Uterus (tissue), 3 donors: ENCODE measurements at regions not wholly inside any gene's neighbourhood (a gene's known extent, or its start where the extent isn't known, plus 50 kb on each side); places are given as distances from the start of the nearest gene placed in this dataset.
A peak's percentile ranks its signal among the peaks of the same experiment; 100 is the strongest.

ENCODE experiments used
- DNase-seq, 2 donors: peaks; one replicate each; pipeline ENCODE4 v3.0.0-alpha.2; 2019 to 2020
- H3K27ac ChIP-seq, 2 donors: fragments of 200-600 bp; sonication (generic); 1 replicate in 1 of 2; 2 replicates in 1 of 2; pipeline ENCODE4 v1.5.1; 2016 to 2018
- H3K27me3 ChIP-seq, 2 donors: fragments of 200-600 bp; sonication (generic); one replicate each; pipeline ENCODE4 v1.5.1; 2018 to 2019; ENCODE audit warnings: control low read depth in 1 of 2
- H3K36me3 ChIP-seq, 2 donors: fragments of 200-600 bp; sonication (generic); one replicate each; pipeline ENCODE4 v1.5.1; 2019; ENCODE audit warnings: control low read depth in 1 of 2
- H3K4me1 ChIP-seq, 2 donors: fragments of 200-600 bp; sonication (generic); one replicate each; pipeline ENCODE4 v1.5.1; 2018 to 2019; ENCODE audit warnings: control low read depth in 1 of 2
- H3K4me3 ChIP-seq, 2 donors: fragments of 200-600 bp; sonication (generic); 1 replicate in 1 of 2; 2 replicates in 1 of 2; pipeline ENCODE4 v1.5.1; 2018 to 2019; ENCODE audit warnings: mild to moderate bottlenecking in 1 of 2
- H3K9me3 ChIP-seq, 2 donors: fragments of 200-600 bp; sonication (generic); one replicate each; pipeline ENCODE4 v1.5.1; 2019; ENCODE audit warnings: control low read depth in 1 of 2
- POLR2A ChIP-seq, 2 donors: fragments of 450-650 bp; IDR thresholded peaks; one replicate each; pipeline ENCODE4 v1.6.1; 2016; ENCODE audit warnings: antibody characterized with exemption in 2 of 2, mild to moderate bottlenecking in 1 of 2, moderate library complexity in 1 of 2
- intact Hi-C: fragments of 100-400 bp; cut with DNase I; formaldehyde crosslinking; loops from one replicate; pipeline ENCODE4 v1.15.1; 2023; ENCODE audit warnings: low total_unique reads
- TF ChIP-seq, protein P1 (sequence below), 4 experiments: fragments of 200-600 bp in 2 of 4; fragments of 450-650 bp in 2 of 4; sonication (generic) in 2 of 4; IDR thresholded peaks; one replicate each; pipeline ENCODE4 v1.5.1; 2016 to 2019; ENCODE audit warnings: antibody characterized with exemption in 4 of 4, mild to moderate bottlenecking in 2 of 4, moderate library complexity in 1 of 4
- donor health status: DM: yes; HTN: yes; CAD: no.

DNA sequence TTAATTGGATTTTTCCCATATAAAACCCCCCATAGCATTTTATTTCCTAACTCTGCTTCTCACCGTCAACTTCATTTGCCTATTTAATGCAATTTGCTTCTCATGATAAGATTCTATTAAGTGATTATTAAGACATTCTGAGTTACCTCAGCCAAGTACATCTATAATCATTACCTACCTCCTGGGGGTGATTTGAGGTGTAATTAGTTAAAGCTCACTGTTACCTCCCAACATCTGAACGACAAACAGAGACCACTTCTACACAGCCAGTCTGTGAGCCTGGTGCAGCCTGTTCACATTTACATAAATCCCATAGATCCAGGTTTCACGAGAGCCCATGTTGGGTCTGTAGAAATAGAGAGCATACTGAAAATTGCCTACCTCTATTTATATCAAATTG is 65.7 kb upstream of the SSX2IP start:
- Histone ChIP-seq H3K27me3 (no peaks in the 10 kb centered on the region), H3K4me3 (no peak overlapping the region), H3K27ac (no peak overlapping the region), H3K4me1 (peaks cover 0 to 4% of the 10 kb centered on the region in 2 donors), H3K36me3 (no peaks in the 10 kb centered on the region), H3K9me3 (no peaks in the 10 kb centered on the region)
- no peak for DNase-seq
- intact Hi-C loops = no loop called here
- TF ChIP-seq, protein P1, sequence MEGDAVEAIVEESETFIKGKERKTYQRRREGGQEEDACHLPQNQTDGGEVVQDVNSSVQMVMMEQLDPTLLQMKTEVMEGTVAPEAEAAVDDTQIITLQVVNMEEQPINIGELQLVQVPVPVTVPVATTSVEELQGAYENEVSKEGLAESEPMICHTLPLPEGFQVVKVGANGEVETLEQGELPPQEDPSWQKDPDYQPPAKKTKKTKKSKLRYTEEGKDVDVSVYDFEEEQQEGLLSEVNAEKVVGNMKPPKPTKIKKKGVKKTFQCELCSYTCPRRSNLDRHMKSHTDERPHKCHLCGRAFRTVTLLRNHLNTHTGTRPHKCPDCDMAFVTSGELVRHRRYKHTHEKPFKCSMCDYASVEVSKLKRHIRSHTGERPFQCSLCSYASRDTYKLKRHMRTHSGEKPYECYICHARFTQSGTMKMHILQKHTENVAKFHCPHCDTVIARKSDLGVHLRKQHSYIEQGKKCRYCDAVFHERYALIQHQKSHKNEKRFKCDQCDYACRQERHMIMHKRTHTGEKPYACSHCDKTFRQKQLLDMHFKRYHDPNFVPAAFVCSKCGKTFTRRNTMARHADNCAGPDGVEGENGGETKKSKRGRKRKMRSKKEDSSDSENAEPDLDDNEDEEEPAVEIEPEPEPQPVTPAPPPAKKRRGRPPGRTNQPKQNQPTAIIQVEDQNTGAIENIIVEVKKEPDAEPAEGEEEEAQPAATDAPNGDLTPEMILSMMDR (IDR thresholded peaks at IDR 0.05) = no peak
- no peak for TF ChIP-seq POLR2A (IDR thresholded peaks at IDR 0.05)

DNA sequence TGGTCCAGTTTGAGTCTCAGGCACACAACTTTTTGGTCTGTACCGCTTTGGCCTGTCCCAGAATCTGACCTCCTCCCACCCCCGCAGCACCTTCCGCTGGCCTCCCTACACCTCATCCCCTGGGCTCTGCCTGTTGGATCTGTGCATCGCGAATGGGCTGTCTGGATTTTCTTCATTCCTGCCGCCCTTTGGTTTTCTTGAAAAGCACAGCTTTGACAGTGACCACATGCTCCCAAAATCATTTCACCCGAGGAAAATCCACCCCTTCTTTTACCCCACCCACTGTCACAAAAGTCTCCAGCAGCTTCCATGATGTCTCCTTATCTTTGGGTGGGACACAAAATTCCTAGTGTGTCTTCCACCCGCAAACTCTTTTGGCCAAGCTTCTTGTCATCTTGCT is 65.0 kb upstream of the SSX2IP start:
- intact Hi-C loops = no loop called here
- DNase-seq = no peak
- Histone ChIP-seq H3K9me3 (no peaks in the 10 kb centered on the region), H3K4me3 (no peak overlapping the region), H3K36me3 (no peaks in the 10 kb centered on the region), H3K4me1 (peaks cover 0 to 4% of the 10 kb centered on the region in 2 donors), H3K27ac (no peak overlapping the region), H3K27me3 (no peaks in the 10 kb centered on the region)
- TF ChIP-seq POLR2A (IDR thresholded peaks at IDR 0.05) = no peak
- TF ChIP-seq, protein P1 (IDR thresholded peaks at IDR 0.05) = no peak

DNA sequence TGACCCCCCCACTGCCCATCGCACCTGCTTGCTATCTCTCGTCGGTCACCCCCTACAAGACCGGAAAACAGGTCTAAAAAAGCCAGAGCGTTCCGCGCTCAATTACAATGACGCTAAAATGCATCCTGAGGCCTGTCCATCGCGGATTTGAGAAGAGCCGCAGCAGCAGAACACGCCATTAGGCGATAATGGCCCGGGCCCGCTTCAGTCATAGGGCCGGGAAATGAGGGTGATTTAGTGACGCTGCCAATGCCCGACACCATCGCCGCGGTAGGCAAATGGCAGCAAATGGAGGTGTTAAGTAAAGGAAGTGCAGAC is 64.1 kb upstream of the SSX2IP start:
- Histone ChIP-seq H3K36me3 (no peaks in the 10 kb centered on the region), H3K27ac (no peak overlapping the region), H3K9me3 (no peaks in the 10 kb centered on the region), H3K4me3 (no peak overlapping the region), H3K27me3 (no peaks in the 10 kb centered on the region), H3K4me1 (peaks cover 0 to 4% of the 10 kb centered on the region in 2 donors)
- TF ChIP-seq, protein P1 (IDR thresholded peaks at IDR 0.05) = no peak
- TF ChIP-seq POLR2A (IDR thresholded peaks at IDR 0.05) = no peak
- no peak for DNase-seq
- intact Hi-C loops = no loop called here

DNA sequence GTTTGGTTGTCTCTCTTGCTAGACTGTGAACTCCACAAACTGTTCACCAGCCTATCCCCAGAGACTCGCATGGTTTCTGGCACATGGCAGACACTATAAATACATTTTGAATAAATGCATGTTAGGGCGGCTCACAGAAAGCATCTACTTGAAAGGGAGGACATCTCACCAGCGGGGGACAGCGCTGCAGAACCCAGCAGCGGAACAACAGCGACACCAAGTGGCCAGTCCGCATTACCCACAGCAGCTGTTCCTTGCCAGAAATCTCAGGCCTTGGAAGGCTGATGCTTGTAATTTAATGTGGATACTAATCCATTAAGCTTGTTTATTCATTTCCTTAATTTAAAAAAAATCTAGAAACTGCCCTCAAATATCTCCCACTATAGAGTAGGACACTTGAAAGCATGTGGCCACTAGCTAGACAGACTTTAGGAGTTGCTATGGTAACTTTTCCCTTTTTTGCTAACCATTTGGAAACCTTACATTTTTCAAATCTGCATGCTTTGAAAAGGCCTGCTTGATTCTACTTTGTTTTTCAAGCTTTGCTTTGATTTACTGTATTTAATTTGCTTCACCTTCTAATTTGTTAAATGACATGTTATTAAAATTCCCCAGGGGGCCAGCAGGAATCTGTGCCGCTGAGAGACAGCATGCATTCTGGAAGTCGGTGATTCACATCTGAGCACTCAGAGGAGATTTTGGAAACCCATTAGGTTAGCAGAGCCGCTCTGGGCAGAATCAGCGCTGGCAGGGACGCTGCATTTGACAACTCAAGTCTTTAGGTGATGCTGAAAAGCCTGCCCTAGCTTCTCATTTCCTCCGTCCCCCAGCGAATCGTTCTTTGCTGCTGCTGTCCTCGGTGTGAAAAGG is 63.5 kb upstream of the SSX2IP start:
- intact Hi-C loops = no loop called here
- Histone ChIP-seq H3K27me3 (no peaks in the 10 kb centered on the region), H3K9me3 (no peaks in the 10 kb centered on the region), H3K4me1 (peaks cover 0 to 1% of the 10 kb centered on the region in 2 donors), H3K36me3 (no peaks in the 10 kb centered on the region), H3K4me3 (no peak overlapping the region), H3K27ac (no peak overlapping the region)
- DNase-seq = peak; percentile 72 to 75
- TF ChIP-seq, protein P1 (IDR thresholded peaks at IDR 0.05) = peak; percentile 78 to 98 (median 88)
- no peak for TF ChIP-seq POLR2A (IDR thresholded peaks at IDR 0.05)

DNA sequence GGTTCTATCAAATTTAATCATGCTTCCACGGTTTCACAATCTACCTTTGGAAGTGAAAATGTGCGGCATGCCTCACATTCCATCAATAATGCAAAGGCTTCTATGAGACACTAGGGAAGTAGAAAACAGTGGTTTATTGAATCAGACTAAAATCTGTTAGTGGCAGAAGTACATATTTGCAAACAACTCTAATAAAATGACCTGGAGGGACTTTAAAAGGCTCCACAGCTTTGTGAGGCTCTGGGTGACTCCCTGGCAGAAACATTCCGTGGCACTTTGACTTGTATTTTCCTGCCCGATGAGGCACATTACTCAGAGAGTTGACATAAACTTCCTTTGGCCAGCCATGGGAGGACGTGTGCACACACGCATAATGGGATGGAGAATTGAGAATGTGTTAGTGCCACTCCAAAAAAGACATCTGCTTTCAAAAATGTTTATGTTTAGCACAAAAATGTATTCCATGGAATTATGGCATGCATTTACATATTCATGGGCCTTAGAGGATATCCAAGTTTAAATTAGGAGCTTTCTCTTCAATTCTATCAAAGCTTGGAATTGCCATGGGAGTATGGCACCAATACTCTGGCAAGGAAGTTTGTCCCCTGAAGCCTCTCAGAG is 60.0 kb upstream of the SSX2IP start:
- no peak overlapping the region for H3K27ac ChIP-seq
- H3K27me3 ChIP-seq = no peaks in the 10 kb centered on the region
- intact Hi-C loops = no loop called here
- no peaks in the 10 kb centered on the region for H3K9me3 ChIP-seq
- no peaks in the 10 kb centered on the region for H3K36me3 ChIP-seq
- H3K4me3 ChIP-seq = no peak overlapping the region
- no peak for DNase-seq
- no peaks in the 10 kb centered on the region for H3K4me1 ChIP-seq
- TF ChIP-seq, protein P1 (IDR thresholded peaks at IDR 0.05) = no peak
- TF ChIP-seq POLR2A (IDR thresholded peaks at IDR 0.05) = no peak
